ENCODE measurements at regions not wholly inside any gene's neighbourhood (a gene's known extent, or its start where the extent isn't known, plus 50 kb on each side); places are given as distances from the start of the nearest gene placed in this dataset.
A peak's percentile ranks its signal among the peaks of the same experiment; 100 is the strongest.

DNA sequence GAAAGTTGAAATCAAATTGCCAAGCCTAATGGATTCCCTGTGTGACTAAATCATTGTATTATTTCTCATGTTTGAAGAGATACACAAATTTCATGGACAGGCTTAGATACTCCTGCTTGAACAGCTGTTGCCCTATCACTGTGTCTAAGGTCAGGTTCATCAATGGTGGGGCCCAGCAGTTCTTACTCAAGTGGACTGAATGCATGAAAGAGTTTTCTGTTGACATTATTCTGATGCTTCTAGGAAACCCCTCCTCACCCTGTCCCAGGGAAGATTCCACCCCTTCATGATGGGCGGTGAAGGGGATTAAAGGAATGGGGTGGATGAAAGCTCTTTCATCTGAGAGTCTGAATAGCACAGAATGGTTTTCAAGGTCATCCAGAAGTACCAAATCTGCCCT lies 148.8 kb downstream of the INO80D start:
- no peak for DNase-seq

DNA sequence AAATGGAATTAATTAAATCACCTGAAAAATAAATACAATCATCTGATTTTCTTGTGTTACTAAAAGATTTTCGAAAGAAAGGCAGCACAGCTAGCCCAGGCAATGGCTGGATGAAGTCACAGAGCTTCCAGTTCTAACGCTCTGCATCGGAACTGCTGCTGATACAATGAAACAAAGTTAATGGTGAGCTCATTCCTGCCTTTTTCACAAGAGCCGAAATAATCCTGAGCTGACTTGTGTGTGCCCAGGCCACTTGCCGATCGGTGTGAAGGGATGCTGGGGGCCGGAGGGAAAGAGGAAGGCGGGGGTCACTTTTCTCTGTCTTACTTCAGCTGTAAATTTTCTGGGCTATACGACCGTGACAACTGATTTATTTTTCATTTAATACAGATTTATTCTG lies 149.5 kb downstream of the INO80D start:
- DNase-seq = no peak

GRCh38 chr2:205934443-205934842 lies 151.5 kb downstream of the INO80D start:
- DNase-seq = no peak

DNA sequence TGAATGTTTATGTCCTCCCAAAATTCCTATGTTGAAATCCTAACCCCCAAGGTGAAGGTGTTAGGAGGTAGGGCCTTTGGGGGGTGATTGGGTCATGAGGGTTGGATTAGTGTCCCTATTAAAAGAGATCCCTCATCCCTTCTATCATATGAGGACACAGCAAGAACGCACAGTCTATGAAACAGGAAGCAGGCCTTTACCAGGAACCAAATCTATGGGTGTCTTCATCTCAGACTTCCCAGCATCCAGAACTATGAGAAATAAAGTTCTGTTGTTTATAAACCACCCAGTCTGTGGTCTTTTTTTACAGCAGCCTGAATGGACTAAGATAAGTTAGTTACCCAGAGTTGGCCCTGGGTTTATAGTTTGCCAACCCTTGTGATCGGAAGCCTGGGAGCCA lies 153.1 kb downstream of the INO80D start:
- DNase-seq = no peak

- DNase-seq = no peak
Observed at GRCh38 chr2:205931388-205931787, 154.6 kb downstream of the INO80D start.

DNA sequence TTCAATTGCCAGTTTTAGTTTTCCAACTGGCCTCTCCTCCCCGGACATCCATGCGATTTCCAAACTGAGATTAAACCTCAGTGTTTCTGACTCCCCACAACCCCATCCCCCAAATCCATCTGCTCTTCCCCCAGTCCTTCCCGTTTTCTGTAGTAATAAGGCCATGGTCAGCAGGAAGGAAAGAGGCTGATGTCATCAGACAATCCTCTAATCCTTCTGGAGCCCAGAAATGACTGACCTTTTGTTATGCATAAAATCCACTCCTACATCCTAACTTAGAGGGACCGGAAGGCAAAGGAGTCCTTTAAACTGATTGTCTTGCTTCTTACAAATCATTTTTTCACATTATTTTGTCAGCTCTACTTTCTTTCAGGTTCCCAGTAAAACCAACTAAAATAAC lies 155.8 kb downstream of the INO80D start:
- DNase-seq = no peak

DNA sequence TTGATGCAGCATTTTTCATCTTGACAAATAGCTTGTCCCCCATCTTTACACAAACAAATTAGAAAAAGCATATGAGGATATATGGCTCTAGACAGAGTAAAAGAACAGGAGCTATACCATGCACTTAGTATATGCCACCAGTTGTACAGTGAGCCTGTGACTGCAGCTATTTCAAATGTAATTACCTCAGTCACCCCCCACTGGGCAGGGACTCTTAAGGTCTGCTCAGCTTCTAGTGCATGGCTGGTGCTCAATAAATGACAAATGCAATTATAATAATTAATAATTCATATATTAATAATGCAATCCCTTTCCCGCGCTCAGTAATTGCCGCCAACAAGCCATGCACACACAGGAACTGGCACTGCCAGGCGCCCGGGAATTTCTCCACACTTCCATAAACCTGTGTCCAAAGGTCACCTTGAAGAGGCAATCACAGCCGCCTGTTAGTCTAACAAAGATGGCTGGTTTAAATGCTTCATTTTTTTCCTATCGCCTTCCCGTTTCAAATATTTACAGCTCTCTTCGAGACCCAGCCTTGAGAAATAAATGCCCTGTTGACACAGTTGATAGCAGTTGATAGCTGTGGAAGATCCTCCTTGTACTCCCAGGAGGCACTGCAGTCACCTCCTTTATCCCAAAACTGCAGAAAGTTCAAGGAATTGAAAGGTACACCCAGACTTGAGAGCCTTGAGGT lies 156.6 kb downstream of the INO80D start:
- DNase-seq = no peak

DNA sequence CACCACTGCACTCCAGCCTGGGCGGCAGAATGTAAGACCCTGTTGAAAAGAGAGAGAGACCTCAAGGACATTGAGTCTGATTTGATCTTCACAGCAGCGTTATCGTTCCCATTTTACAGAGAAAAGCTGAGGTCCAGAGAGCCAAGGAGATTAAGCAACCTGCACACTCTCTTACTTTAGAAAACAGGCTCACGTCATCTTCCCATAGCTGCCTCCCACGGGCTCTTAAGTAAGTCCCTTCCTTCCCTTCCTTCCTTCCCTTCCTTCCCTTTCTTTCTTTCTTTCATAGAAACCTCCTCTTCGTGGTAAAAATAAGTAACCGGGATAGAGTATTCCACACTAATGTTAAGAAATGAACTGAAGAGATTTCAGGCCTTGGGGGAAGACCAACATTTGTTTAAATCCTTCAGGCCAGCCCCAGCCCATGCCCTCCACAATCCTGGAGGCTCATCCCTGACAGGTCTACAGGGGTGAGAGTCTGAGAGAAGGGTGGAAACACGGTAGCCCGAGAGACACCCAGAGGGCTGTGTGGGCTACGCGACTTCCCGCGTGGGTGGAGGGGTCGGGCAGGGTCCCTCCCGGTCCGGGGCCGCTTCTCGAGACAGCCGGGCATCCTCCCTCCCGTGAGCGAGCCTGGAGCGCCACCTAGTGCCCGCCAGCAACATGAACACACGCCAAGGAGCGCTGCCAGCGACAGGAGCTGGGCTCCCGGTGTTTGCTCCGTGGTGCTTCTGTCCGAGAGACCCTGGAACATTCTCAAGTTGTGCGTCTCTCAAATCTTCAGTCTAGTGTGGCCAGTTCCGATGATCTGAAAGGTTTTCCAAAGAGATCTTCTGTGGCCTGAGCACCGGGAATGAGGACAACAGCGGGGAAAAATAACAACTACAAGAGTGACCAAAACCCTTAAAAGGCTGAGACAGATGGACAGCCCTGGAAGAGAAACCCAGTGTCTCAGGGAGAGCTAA lies 160.3 kb downstream of the INO80D start:
- DNase-seq = peak; percentile 50 to 79

DNA sequence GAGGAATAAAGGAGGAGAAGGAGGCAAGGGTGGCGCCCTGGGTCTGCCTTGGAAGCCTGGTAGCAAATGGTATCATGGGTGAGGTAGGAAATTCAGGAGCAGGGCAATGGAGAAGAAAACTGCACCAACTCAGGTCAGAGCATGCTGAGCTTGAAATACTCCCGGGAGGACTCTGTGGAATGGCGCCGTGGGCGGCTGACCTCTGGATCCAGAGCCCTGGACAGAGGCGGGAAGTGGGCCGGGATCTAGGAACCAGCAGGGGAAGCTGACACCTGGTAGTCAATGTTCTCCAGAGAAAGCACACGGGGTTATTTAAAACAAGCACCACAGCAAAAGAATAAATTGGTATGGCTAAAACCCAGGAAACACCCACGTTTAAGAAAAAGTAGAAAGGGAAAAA lies 161.3 kb downstream of the INO80D start:
- DNase-seq = no peak

DNA sequence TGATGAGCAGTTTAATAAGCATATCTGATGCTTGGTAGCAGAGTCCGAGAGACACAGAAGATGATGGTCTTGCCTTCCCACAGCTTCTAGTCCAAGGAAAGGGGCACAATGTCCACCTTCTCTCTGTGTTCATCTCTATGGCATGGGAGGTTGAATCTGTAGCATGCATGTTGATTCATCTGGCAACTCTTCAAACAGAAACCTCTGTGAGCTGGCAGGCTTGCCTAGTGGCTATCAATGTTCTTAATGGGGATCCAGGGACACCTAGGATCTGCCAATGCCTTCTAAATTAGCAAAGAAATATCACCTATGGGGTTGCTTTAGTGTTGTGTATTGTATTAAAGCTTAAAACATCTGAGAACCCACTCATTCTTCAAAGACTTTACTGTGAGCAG lies 170.8 kb downstream of the INO80D start:
- peak in 1 of 2 experiments; percentile 4 for DNase-seq

- no peak for DNase-seq
Observed at GRCh38 chr2:205914213-205915129, 171.5 kb downstream of the INO80D start.

GRCh38 chr2:205913668-205914067 lies 172.3 kb downstream of the INO80D start:
- DNase-seq = no peak

DNA sequence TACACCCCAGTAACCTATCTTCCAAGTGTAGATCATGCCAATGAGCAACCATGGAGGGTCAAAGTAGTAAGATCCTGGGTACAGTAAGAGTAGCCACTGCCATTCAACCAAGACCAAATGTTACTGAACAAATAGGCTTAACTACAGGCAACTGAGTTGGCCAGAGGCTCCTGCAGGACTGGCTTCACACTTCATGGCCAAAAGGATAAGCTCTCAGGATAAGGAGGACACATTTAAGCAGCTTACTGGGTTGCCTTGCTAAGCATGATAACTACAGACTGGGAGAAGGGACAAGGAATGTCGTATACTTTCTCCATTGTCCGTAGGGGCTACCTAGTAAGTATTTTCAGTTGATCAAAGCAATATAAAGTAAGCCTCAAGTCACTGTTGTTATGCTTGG lies 174.7 kb downstream of the INO80D start:
- DNase-seq = no peak

DNA sequence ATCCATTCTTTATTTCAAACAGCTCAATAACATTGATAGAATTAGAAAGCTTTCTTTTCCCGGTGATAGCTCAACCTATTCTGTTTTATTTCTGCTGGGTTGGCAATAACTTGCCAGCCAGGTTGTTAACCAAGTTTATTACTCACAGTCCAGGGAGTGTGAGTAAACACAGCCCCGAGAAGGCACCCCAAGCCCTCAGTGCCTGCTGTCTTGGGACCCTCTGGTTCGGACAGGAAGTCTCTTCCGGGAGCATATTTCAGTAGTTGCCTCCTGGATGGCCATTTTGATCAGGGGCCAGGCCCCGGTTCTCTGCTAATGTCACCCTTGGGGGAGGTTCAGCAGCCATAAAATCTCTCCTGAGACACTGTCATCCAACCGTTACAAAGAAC lies 176.8 kb downstream of the INO80D start:
- DNase-seq = no peak

DNA sequence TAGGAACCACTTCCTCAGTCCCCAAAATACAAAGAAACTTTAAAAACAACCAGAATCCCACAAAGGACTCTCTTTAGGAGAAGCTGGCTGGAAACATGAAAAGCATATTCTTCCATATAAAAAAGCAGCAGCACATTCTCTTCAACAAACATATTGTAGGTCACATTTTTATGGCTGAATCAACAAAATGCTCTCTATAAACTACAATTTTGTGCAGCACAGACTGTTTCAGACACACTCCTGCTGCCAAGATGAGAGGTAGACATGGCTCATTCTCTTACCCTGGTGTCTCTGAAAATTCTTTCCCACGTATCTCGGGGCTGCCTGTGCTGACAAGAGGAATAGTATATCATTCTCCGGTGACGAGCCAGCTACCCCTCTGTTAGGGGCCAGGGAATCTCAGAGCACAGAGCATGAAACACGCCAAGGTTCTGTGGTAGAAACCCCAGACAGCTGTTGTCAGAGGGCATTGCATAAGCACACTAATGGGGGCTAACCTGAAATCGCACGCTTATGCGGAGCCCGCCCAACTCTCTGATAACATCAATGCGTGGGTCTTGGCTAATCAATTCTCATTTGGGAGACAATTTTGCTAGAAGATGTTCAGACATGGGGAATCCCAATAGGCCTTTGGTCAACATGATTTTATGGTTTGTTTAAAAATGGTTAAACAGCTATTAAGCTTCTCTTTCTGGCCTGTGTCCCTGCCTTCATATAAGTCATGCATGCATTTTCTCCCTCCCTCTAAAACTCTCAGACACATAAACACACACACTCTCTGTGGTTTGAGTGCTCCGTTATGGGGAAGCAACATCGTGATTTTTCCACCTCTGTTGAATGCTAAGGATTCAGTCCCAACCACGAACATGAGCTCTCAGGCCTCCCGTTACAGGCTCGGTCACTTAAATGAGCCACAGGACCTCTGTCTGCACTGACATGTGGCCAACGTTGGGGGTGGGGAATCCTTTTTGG lies 177.5 kb downstream of the INO80D start:
- no peak for DNase-seq

DNA sequence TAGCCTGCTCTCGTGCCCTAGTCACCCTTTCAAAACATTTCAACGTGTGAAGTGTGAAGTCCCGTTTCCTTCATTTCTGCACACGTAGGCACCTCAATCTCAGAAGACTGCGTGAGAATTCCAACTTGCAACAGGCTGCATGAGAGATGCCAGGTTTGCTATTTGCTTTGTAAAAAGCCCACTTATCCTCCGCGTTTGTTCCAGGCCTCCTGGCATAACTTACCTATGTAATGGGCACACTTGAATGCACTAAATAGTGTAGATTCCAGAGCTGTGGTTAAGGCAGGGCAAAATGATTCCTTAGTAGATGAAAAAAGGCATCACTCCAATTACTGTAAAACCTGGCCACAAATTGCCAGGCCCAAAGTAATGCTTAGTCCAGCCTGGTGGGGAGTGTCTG lies 179.6 kb downstream of the INO80D start:
- DNase-seq = no peak

GRCh38 chr2:205905576-205905975 lies 180.4 kb downstream of the INO80D start:
- no peak for DNase-seq

- DNase-seq = no peak
Observed at GRCh38 chr2:205904873-205905272, 181.1 kb downstream of the INO80D start.

GRCh38 chr2:205903549-205904129 lies 182.3 kb downstream of the INO80D start:
- DNase-seq = no peak

- DNase-seq = no peak
Observed at GRCh38 chr2:205902900-205903237, 183.1 kb downstream of the INO80D start.

DNA sequence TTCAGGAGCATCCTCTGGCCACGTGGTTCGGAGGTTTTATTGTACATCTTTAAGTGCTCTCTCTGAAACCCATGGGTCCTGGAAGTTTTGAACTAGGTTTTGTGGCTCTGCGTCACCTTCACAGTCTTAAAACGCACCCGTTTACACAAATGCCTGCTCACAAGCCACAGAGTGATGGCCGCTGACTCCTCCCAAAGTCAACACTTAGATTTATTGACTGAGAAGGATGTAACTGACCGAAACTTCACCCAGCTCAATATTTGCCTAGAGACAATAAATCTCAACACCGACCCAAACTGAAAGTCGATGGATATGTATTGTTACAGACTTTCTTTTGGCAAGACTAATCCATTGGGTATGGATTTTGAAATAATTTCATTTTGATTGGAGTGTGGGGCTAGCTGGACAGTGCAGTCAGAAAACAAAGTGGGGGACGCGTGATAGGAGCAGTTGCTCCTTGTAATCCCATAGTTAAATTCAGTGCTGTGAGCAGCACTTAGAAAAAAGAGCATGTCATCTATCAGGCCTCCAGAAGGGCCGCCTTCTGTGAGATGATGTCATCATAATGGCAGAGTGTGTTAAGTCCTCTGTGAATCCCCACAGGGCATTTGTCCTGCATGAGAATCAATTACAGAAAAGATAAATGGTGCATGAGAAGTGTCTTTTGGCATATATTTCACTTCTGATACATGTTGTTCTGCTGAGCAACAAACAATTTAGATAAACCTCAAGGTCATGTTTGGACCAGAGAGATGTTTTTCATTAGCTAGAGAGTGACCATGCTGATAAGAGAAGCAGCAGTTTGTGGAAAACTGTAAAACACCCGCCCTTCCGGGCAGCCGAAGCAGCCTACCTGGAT lies 183.7 kb downstream of the INO80D start:
- DNase-seq = peak in 1 of 2 experiments; percentile 3
